GM19238 (cell line): ENCODE measurements at regions not wholly inside any gene's neighbourhood (a gene's known extent, or its start where the extent isn't known, plus 50 kb on each side); places are given as distances from the start of the nearest gene placed in this dataset.
"Not testable (repeated sequence)": the region's sequence is repeated elsewhere in the genome, so short reads cannot be mapped to it uniquely, and the experiment has no call there.

ENCODE experiments used
- DNase-seq: peaks from one replicate; pipeline ENCODE4 v3.0.0; 2011; ENCODE audit warnings: low spot score; ENCODE audit not compliant: insufficient read length

DNA sequence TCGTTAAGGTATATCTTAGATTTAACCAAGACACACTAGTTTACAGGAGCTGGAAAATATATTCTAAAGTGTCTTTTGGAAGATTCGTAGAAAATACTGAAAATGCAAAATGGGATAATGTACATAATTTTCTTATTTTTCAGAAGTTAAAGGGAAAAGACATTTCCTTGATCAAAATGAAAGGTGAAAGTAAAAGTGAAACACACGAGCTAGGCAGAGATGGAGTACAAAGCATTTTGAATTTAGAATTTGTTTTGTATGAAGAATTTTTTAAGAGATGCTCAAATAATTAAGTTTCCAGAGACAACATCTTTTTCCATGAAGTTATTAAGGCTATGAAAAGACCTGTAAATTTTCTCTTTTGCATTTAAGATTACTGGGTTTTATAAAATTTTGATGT lies 2192.6 kb upstream of the AGA start:
- no peak for DNase-seq

DNA sequence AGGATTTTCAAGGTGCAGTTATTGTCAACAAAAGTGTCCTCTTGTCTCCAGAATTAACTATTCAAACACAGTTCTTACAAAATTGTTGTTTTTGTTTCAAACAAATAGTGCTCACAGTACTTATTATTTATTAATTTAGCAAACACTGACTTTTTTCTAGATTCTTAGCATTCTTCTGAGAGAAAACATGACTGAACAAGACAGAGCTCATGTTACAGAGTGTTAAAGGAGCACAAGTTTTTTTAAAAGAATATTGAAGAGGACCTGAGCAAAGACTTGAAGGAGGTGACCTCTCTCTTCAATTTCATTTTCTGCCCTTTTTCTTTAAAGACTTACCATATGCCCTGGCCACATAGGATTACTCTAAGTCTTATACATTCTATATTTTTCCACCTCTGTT lies 2220.3 kb upstream of the AGA start:
- no peak for DNase-seq

DNA sequence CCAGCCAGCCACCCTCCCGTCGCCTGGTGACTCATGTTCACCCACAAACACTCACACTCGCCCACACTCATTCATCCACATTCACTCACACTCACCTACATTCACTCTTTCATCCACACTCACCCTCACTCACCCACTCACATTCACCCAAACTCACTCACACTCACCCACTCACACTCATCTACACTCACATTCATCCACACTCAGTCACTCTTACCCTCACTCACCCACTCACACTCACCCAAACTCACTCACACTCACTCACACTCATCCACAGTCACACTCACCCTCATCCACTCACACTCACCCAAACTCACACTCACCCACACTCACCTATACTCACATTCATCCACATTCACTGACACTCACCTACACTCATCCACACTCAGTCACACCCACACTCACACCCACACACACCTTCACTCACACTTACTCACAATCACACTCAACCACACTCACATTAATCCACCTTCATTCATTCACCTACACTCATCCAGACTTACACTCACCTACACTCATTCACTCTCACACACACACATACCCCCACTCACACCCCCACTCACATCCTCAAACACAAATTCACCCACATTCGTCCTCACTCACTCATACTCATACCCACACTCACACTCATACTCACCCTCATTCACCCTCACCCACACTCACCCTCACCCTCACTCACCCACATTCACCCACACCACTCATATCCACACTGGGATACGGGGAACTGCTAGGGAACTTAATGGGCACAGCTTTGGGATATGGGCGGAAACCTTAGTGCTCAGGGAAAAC lies 2221.6 kb upstream of the AGA start:
- DNase-seq, result no peak

DNA sequence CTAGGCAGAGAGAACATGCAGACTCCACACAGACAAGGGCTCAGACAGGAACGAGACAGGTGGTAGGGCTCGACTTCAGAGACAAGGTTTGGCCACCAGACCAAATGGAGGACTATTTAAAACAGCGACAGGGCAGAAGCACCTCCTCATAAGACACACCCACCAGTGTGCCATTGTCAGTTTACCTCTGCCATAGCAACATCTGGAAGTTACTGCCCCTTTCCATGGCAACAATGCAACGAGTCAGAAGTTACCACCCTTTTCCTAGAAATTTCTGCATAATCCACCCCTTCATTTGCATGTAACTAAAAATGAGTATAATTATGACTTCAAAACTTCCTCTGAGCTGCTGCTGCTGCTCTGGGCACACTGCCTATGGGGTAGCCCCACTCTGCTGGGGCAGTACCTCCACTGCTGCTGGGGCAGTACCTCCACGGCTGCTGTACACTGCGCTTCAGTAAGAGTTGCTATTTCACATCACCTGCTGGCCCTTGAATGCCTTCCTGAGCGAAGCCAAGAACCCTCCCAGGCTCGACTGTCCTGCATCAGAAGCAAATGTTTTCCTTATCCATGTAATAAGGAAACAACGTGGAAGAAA lies 2222.3 kb upstream of the AGA start:
- no peak for DNase-seq

DNA sequence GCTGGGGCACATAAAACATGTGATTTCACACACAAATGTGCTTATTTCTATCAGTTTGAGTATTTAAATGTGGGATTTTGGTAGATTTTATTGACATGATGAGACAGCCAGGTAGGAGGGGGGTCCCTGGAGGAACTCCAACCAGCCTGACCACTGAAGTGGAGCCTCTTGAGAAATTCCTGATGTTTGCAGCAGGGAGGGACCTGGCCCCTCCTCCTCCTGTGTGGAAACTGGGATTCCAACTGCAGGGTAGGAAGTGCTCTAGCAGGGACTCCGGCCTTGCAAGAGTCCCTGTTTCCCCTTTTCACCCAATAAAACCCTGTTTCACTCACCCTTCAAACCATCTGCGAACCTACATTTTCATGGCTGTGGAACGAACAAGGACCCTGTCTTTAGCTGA lies 2224.0 kb upstream of the AGA start:
- DNase-seq, result no peak

DNA sequence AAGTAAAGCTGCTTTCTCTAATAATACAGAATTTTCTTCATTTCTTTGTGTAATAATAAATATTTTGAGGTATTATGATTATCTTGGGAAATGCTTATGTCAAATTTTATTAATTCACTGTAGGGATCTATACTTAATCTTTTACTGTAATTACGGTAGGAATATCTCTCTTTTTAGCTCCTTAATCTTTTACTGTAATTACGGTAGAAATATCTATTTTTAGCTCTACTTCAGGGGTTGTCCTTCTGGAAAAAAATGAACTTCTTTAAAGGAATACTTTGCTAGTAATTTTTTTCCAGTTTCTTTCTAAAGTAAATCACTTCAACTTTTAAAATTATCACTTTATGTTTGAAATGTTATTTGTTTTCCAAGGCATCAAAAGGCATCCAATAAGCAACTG lies 2229.4 kb upstream of the AGA start:
- DNase-seq, result no peak

DNA sequence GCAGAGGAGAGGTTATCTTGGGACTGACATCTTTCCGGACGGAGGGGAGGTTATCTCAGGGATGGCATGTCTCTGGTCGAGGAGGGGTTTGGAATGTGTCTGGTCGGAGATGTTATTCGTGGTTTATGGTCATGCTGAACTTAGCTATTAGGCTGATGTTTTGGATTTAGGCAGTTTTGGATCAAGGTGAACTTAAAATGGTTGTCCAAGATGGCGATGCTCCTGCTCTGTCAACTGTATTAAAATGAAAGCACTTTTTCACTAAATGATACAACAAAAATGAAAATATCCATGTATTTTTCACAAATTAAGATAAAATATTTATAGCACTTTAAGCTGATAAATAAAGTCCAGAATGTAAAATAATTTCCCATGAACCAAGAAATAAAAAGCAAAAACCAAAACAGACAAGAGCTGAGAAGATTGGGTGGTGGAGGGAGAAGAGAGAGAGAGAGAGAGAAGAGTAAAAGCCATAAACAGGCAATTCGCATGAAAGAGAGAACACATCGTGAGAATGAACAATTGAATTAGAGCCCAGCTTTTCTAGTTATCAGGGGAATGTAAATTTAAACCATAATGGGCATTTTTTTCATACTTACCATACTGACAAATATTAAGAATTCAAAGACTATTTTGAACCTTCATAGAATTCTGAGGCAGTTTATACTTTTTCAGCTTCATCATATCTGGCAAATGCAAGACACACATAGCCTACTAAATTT lies 2236.0 kb upstream of the AGA start:
- no peak for DNase-seq

DNA sequence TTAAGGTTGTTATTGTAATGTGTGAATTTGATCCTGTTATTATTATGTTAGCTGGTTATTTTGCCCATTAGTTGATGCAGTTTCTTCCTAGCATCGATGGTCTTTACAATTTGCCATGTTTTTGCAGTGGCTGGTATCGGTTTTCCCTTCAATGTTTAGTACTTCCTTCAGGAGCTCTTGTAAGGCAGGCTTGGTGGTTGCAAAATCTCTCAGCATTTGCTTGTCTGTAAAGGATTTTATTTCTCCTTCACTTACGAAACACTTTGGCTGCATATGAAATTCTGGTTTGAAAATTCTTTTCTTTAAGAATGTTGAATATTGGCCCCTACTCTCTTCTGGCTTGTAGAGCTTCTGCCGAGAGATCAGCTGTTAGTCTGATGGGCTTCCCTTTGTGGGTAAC lies 2241.4 kb upstream of the AGA start:
- not testable (repeated sequence) for DNase-seq

DNA sequence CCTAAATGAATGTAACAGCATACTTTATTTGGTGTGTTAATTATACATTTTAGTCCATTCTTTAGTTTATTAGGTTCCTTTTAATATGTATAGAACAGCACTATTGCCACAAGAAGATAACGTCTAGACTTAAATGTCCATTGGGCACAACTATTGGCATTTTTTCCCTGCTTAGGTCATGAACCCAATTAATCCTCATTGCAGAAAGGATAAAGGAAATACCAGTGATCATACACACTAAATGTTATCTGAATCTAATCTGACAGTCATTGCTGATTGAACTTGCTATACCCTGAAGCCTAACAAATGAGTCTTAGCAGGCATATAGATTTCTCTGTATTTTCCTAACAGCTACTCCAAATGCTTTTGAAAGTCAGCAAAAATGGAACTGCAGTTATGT lies 2250.0 kb upstream of the AGA start:
- DNase-seq, result no peak

DNA sequence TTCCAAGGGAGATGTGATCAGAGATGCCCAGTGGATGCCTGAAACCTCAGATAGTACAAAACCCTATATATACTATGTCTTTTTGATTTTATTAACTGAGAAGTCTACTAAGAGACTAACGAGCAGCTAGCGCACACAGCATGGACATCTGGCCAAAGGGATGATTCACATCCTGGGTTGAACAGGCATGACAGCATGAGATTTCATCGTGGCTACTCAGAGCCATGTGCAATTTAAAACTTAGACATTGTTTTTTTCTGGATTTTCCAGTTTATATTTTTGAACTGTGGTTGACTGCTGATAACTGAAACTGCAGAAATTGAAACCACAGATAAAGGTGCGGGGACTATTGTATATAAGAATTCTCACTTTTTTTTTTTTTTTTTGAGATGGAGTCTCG lies 2252.9 kb upstream of the AGA start:
- DNase-seq, result no peak

DNA sequence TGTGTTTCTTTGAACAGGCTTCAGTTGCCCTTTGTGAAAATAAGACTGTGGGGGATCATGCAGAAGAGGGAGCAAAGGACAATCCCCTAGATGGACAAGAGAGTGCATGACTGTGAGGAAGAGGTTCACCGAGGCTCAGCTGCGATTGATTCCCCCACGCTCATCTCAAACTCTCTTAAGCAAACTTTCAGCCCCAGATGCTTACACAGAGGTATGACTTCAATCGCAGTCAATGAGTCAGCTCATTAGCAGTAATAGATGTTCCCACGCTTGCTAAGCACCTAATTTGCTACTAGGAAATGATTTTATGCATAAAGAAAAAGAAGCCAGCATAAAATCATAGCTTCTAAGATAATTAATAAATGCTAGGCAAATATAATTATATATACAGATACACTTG lies 2256.1 kb upstream of the AGA start:
- no peak for DNase-seq

DNA sequence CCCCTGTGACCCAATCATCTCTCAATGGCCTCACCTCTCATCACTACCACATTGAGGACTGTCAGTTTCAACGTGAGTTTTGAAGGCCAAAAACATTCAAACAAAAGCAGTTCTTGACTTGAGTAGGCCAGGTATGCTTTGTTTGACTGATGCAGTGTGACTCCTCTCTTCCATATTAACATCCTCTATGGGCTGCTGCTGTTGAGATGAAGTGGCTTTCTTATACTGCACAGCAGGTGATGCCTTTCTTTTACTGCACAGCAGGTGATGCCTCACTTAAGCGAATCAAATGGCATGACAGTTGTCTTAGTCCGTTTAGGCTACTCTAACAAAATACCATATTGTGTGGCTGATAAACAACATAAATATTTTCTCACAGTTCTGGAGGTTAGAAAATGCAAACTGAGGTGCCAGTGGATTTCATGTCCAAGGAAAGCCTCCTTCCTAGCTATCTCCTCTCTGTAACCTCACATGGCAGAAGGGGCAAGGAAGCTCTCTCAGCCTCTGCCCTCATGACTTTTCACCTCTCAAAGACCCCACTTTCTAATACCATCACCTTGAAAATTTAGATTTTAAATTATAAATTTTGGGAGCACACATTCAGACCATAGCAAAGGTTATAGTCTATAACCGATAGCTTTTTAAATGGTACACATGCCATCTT lies 2267.9 kb upstream of the AGA start:
- DNase-seq, result no peak

DNA sequence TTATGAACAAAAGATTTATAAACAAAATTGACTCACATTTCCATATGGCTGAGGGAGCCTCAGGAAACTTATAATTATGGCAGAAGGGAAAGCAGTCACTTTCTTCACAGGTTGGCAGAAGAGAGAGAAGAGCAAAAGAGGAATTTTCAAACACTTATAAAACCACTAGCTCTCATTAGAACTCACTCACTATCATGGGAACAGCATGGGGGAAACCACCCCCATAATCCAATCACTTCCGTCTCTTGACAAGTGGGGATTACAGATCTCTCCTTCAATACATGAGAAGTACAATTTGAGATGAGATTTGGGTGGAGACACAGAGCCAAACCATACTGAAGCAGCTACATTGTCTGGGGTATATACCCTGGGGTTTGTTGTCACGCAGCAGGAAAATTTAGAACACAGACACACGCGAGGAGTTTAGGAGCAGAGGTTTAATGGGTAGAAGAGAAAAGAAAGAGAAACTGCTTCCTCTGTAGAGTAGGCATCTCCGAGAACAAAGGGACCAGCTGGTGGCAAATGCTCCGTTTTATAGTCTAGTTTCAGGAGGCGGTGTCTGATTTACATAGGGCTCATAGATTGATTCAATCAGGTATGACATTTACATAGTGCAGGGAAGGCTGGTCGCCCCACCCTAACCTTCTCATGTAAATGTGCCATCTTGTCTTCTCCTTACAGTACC lies 2277.7 kb upstream of the AGA start:
- DNase-seq, result no peak

DNA sequence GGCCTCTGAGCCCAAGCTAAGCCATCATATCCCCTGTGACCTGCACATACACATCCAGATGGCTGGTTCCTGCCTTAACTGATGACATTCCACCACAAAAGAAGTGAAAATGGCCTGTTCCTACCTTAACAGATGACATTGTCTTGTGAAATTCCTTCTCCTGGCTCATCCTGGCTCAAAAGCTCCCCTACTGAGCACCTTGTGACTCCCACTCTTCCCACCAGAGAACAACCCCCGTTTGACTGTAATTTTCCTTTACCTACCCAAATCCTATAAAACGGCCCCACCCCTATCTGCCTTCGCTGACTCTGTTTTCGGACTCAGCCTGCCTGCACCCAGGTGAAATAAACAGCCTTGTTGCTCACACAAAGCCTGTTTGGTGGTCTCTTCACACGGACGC lies 2284.3 kb upstream of the AGA start:
- DNase-seq, result not testable (repeated sequence)

DNA sequence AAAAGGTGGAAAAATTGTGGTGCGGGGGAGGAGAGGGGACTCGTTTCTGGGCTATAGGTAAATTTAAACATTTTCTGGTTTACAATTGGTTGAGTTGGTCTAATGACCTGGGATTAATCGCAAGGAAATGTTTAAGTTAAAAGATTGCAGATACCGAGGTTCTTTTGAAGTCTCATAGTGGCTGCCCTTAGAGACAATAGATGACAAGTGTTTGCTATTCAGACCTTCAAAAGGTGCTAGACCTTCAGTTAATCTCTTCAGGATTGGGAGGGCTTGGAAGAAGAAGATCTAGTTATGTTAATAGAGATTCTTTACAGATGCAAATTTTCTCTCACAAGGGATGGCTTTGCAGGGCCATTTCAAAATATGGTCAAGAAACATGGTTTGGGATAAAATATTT lies 2286.1 kb upstream of the AGA start:
- DNase-seq, result no peak

DNA sequence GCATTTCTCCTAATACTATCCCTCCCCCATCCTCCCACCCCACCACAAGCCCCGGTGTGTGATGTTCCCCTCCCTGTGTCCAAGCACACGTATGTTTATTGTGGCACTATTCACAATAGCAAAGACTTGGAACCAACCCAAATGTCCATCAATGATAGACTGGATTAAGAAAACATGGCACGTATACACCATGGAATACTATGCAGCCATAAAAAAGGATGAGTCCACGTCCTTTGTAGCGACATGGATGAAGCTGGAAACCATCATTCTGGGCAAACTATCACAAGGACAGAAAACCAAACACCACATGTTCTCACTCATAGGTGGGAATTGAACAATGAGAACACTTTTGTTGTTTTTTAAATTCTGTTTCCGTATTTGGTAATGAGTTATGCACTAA lies 2294.6 kb upstream of the AGA start:
- DNase-seq, result not testable (repeated sequence)

DNA sequence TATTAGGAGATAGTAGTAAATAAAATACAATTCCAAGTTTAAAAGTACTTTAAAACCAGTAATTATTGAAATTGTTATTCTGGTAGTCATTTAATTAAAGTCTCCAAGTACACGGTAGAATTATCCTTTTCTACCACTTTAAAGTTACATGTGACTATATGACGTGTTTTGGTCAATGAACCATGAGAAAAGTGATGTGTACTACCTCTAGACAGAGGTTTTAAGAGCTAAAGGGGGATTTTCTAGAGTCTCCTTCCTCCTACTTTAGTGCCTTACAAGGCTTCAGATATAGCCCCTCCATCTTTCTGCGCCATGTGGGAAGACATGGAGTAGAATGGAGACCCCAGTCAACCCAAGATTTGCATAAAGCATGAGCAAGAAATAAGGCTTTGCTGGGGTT lies 2296.6 kb upstream of the AGA start:
- no peak for DNase-seq

DNA sequence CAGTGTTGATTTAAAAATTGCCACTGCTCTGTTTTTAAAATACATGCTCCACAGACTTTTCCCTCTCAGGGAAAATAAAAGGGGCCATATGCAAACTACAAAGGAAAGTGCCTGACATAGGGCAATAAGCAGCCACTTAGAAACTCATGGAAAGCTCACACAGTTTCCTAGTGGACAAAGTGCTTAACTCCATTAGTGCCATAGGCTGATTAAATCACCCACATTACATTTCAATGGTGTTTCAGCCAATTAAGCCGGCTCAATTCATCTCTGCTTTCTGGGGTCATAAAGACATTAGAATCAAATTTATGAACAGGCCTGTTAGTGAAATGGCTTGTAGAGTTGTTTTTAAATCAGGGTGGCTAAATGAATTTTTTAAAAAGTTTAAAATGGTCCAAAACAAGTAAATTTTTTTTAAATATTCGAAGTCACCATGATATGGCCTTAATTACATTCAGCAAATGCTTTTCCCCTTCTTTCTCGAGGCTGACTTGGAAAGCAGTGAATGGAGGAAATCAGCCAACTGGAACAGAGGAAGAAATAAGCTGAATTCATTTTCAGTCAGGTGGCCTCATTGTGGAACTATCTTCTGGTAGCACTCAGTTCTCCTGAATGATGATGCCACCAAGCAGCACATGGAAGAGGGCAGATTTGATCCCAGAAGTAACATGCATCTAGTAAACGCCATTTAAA lies 2305.1 kb upstream of the AGA start:
- no peak for DNase-seq

DNA sequence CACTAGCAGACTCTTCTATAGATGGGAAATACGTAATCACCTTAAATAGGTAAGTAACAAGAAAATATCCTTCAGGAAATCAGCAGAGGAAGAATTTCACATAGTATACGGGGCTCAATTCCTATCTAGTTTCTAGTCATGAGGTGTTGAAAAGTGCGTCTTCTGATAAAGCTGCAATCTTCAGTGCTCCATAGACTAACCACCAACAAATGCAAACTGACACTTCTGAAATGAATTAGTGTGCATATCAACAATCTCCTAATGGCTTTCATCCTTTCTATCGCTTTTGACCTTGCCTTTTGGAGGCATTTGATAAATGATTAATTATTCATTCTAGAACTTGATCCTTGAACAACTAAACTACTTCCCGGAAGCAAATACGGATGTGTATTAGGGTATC lies 2306.6 kb upstream of the AGA start:
- no peak for DNase-seq

DNA sequence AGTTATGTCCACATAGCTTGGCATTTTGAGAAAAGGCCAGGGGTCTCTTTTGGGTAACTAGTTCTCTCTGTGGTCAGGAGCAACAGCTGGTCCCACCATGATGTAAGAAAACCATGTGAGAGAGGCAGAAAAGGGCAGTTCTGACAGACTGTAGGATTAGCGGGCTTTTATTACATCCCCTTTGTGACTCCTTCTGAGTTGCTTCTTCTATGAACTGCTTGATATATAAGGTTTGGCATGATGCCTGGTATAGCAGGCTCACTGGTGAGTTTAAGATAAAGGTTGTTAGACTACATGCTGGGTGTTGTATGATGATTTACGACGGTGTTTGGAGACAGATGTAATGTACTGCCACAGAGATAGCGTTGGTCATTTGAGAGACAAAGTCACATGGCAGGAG lies 2308.1 kb upstream of the AGA start:
- DNase-seq, result no peak

DNA sequence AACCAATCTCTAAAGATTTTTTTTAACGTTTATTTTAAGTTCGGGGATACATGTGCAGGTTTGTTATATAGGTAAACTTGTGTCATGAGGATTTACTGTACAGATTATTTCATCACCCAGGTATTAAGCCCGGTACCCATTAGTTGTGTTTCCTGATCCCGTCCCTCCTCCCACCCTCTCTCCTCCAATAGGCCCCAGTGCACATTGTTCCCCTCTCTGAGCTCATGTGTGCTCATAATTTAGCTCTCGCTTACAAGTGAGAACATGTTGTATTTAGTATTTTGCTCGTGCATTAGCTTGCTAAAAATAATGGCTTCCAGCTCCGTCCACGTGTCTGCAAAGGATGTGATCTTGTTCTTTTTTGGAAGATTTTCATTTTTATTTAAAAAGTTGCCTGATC lies 2309.4 kb upstream of the AGA start:
- DNase-seq, result no peak
